Right cardiac atrium (tissue), 5 donors: ENCODE measurements at regions not wholly inside any gene's neighbourhood (a gene's known extent, or its start where the extent isn't known, plus 50 kb on each side); places are given as distances from the start of the nearest gene placed in this dataset.
A peak's percentile ranks its signal among the peaks of the same experiment; 100 is the strongest.
"Not testable (repeated sequence)": the region's sequence is repeated elsewhere in the genome, so short reads cannot be mapped to it uniquely, and the experiment has no call there.

Experiments used
- ATAC-seq, 2 donors: fragments of 200-7000 bp; cut with Tn5 transposase; one replicate each; pipeline versions ENCODE4 v1.8.0 to v1.9.1; 2020; ENCODE audit warnings: moderate library complexity in 2 of 2, mild to moderate bottlenecking in 1 of 2
- DNase-seq, 3 donors: peaks; one replicate each; pipeline ENCODE4 v3.0.0-alpha.2; 2020
- H3K27ac ChIP-seq: one replicate; pipeline ENCODE4 v1.5.1; 2013; ENCODE audit warnings: mild to moderate bottlenecking, low read length, control low read depth, moderate library complexity
- H3K27me3 ChIP-seq: one replicate; pipeline ENCODE4 v1.6.1; 2013; ENCODE audit not compliant: control insufficient read depth, insufficient read depth
- H3K4me1 ChIP-seq: one replicate; pipeline ENCODE4 v1.6.1; 2013; ENCODE audit warnings: low read length; ENCODE audit not compliant: control insufficient read depth, insufficient read depth
- H3K4me3 ChIP-seq: one replicate; pipeline ENCODE4 v1.5.1; 2013; ENCODE audit warnings: low read length, control low read depth
- H3K9me3 ChIP-seq: one replicate; pipeline ENCODE4 v1.6.1; 2013; ENCODE audit warnings: low read length; ENCODE audit not compliant: control insufficient read depth
- WGBS: extraction: QIAGEN DNeasy Blood & Tissue Kit; methylation state at CpG from one replicate; pipeline ENCODE4 v1.1.7; 2013; 5-methylcytosine and 5-hydroxymethylcytosine counted together
- intact Hi-C, 4 donors: fragments of 100-400 bp; cut with DNase I; formaldehyde crosslinking; loops; one replicate each; pipeline versions ENCODE4 v1.11.0 to v1.14.0; 2022 to 2023
- donor health status: healthy with polysubstance abuse.
- donor health status: DM: no; HTN: yes; CAD: no.
- donor health status: DM: no; HTN: no; CAD: no.
- donor health status: DM: no; HTN: yes; CAD: no; lungs with severe emphysema.
- donor health status: DM: yes; HTN: yes; CAD: no.

DNA sequence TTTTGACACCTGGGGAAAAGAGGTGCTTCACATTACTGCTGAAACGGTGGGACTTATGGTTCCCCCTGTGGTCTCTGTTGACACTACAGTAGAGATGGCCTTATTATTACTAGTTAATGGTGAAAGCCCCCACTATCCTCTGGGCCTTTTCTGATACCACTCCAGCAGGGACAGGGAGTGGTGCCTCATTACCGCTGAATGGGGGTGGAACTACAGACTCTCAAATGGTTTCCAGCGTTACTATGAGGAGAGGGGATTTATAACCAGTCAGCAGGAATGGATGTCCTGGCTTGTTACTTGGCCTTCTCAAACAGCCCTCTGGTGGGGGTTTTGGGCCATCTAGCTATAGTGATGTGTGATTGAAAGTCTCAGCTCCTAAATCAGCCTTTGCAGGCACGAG is 96.7 kb upstream of the DIAPH3 start:
- Histone ChIP-seq H3K4me3 (no peak overlapping the region), H3K27me3 (no peaks in the 10 kb centered on the region), H3K4me1 (no peaks in the 10 kb centered on the region), H3K27ac (no peak overlapping the region), H3K9me3 (peaks cover 2% of the 10 kb centered on the region)
- 58% methylated on average over 4 of the region's 4 CpGs for WGBS
- DNase-seq (no peak), ATAC-seq (no peak)
- intact Hi-C loops = no loop called here

DNA sequence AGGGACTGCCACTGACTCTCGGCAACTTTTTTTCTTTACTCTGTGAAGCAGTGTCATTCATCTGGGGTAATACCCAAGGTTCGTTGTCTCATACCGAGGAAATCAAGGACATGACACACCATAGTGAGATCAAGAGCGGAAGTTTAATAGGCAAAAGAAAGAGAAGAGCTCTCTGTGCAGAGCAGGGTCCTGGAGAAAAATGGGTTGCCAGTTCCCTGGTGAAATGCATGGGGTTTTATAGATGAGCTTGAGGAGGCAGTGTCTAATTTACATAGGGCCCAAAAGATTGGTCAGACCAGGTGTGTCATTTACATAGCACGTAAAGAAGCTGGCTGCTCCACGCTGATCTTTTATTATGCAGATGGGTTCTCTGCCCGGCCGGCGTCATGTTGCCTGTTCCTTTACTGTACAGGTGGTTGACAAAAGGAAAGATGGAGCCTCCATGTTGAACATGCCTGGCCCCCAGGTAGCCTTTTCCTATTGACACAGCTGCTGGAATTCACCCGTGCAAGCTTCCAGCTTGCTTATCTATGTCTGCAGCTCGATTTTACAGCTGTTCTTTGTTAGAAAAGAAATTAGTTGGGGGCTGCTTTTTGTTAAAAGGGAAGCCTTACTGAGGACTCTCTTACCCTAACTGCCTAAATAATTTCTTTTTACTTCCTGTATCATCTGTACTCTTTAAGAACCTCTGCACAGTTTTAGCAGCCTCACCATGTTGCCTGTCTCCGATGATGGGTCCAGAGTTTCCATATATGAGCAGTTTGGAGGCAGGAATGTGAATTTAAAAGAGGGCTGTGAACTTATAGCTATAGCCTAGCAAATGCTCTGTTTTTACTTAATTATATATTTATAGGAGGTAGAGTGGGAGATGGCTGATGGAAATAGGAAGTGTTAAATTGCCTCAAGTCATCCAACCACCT is 98.0 kb upstream of the DIAPH3 start:
- Histone ChIP-seq H3K27ac (no peak overlapping the region), H3K9me3 (peaks cover 2% of the 10 kb centered on the region), H3K4me3 (no peak overlapping the region), H3K4me1 (no peaks in the 10 kb centered on the region), H3K27me3 (no peaks in the 10 kb centered on the region)
- no peak for ATAC-seq
- WGBS = 56% methylated on average over 12 of the region's 12 CpGs
- no peak for DNase-seq
- intact Hi-C loops = no loop called here

GRCh38 chr13:60265566-60265965 is 101.8 kb upstream of the DIAPH3 start:
- no peaks in the 10 kb centered on the region for H3K4me1 ChIP-seq
- H3K9me3 ChIP-seq = no peaks in the 10 kb centered on the region
- no peaks in the 10 kb centered on the region for H3K27me3 ChIP-seq
- H3K27ac ChIP-seq = no peak overlapping the region
- 97% methylated on average over 1 of the region's 1 CpG for WGBS
- intact Hi-C loops = no loop called here
- no peak overlapping the region for H3K4me3 ChIP-seq
- DNase-seq = no peak
- ATAC-seq = no peak

GRCh38 chr13:60267498-60268202 is 103.9 kb upstream of the DIAPH3 start:
- H3K9me3 ChIP-seq = no peaks in the 10 kb centered on the region
- H3K4me1 ChIP-seq = no peaks in the 10 kb centered on the region
- peak overlapping the region; percentile 3 for H3K4me3 ChIP-seq
- no peak overlapping the region for H3K27ac ChIP-seq
- ATAC-seq = no peak
- 51% methylated on average over 24 of the region's 24 CpGs for WGBS
- H3K27me3 ChIP-seq = no peaks in the 10 kb centered on the region
- DNase-seq = no peak
- intact Hi-C loops = no loop called here

GRCh38 chr13:60268203-60268555 is 104.5 kb upstream of the DIAPH3 start:
- Histone ChIP-seq H3K27ac (no peak overlapping the region), H3K4me3 (peak overlapping the region; percentile 3), H3K27me3 (no peaks in the 10 kb centered on the region), H3K9me3 (no peaks in the 10 kb centered on the region), H3K4me1 (no peaks in the 10 kb centered on the region)
- intact Hi-C loops = no loop called here
- no peak for DNase-seq
- 57% methylated on average over 8 of the region's 8 CpGs for WGBS
- ATAC-seq = no peak

- ATAC-seq (no peak), DNase-seq (no peak)
- no peaks in the 10 kb centered on the region for H3K9me3 ChIP-seq
- H3K4me1 ChIP-seq = no peaks in the 10 kb centered on the region
- no peak overlapping the region for H3K27ac ChIP-seq
- intact Hi-C loops = no loop called here
- no peaks in the 10 kb centered on the region for H3K27me3 ChIP-seq
- no peak overlapping the region for H3K4me3 ChIP-seq
Measured at GRCh38 chr13:60273971-60274527, 110.3 kb upstream of the DIAPH3 start.

DNA sequence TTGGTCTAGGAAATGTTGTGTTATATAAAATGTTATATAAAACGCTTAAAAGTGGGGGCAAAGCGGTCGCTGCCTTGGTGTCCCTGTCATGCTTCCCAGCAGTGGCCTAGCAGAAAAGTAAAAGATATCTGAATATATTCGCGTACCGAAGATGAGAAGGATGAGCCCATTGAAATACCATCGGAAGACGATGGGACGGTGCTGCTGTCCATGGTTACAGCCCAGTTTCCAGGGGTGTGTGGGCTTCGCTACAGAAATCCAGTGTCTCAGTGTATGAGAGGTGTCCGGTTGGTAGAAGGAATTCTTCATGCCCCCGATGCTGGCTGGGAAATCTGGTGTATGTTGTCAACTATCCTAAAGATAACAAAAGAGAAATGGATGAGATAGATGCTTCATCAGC is 110.9 kb upstream of the DIAPH3 start:
- Histone ChIP-seq H3K4me1 (no peaks in the 10 kb centered on the region), H3K4me3 (no peak overlapping the region), H3K27me3 (no peaks in the 10 kb centered on the region), H3K9me3 (no peaks in the 10 kb centered on the region), H3K27ac (no peak overlapping the region)
- no peak for ATAC-seq
- WGBS = 93% methylated on average over 12 of the region's 12 CpGs
- intact Hi-C loops = no loop called here
- DNase-seq = no peak

GRCh38 chr13:60275208-60275607 is 111.5 kb upstream of the DIAPH3 start:
- 76% methylated on average over 9 of the region's 9 CpGs for WGBS
- H3K27me3 ChIP-seq = no peaks in the 10 kb centered on the region
- H3K27ac ChIP-seq = no peak overlapping the region
- no peaks in the 10 kb centered on the region for H3K9me3 ChIP-seq
- intact Hi-C loops = no loop called here
- no peak overlapping the region for H3K4me3 ChIP-seq
- ATAC-seq = no peak
- no peak for DNase-seq
- no peaks in the 10 kb centered on the region for H3K4me1 ChIP-seq

DNA sequence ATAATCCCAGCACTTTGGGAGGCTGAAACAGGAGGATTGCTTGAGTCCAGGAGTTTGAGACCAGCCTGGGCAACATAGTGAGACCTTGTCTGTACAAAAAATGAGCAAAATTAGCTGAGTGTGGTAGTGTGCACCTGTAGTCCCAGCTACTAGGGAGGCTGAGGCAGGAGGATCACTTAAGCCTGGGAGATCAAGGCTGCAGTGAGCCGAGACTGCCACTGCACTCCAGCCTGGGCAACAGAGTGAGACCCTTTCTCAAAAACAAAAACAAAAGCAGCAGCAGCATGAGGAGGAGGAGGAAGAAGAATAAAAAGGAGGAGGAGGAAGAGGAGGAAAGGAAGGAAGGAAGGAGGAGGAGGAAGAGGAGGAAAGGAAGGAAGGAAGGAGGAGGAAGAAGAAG is 116.5 kb upstream of the TDRD3 start:
- DNase-seq, ATAC-seq, H3K4me3 ChIP-seq, intact Hi-C loops, H3K27ac ChIP-seq, H3K4me1 ChIP-seq, H3K9me3 ChIP-seq, H3K27me3 ChIP-seq: not testable (repeated sequence)
- 96% methylated on average over 1 of the region's 1 CpG for whole genome bisulfite sequencing

DNA sequence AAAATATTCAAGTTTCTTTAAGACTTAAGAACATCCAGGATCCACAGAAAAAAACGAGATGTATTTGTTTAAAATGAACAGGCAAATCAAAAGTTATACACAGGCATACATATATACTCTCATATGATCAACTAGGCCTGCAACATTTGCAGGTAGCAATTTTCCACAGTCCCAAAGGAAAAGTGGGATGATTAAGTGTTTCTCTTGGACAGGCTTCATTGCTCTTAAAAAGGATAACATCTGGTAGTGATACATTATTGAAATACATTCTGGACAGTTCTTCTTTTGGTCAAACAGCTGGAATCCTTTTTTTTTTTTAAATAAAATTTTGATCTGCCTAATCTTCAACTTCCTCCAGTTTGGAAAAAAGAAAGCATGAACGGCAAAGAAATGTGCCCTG is 114.8 kb upstream of the TDRD3 start:
- Histone ChIP-seq H3K27me3 (no peaks in the 10 kb centered on the region), H3K9me3 (no peaks in the 10 kb centered on the region), H3K4me1 (no peaks in the 10 kb centered on the region), H3K4me3 (no peak overlapping the region), H3K27ac (no peak overlapping the region)
- ATAC-seq (no peak), DNase-seq (no peak)
- WGBS = 40% methylated on average over 2 of the region's 2 CpGs
- intact Hi-C loops = no loop called here

- Histone ChIP-seq H3K9me3 (no peaks in the 10 kb centered on the region), H3K4me1 (no peaks in the 10 kb centered on the region), H3K27me3 (no peaks in the 10 kb centered on the region), H3K27ac (no peak overlapping the region), H3K4me3 (no peak overlapping the region)
- DNase-seq = no peak
- intact Hi-C loops = no loop called here
- 58% methylated on average over 1 of the region's 1 CpG for WGBS
- no peak for ATAC-seq
Measured at GRCh38 chr13:60282708-60283107, 114.3 kb upstream of the TDRD3 start.
